Smooth muscle cell (in vitro differentiated cells): ENCODE measurements at regions not wholly inside any gene's neighbourhood (a gene's known extent, or its start where the extent isn't known, plus 50 kb on each side); places are given as distances from the start of the nearest gene placed in this dataset.
"Not testable (repeated sequence)": the region's sequence is repeated elsewhere in the genome, so short reads cannot be mapped to it uniquely, and the experiment has no call there.

Experiments
- DNase-seq: peaks from one replicate; lab custom pipeline; 2025; ENCODE audit not compliant: unreplicated experiment; lab: John Stamatoyannopoulos, UW
- H2AFZ ChIP-seq: fragments of 200-600 bp; sonication (generic); 2 replicates; pipeline ENCODE4 v1.6.0; 2016; ENCODE audit warnings: antibody characterized with exemption, low read depth, mild to moderate bottlenecking
- H3F3A ChIP-seq: fragments of 200-600 bp; sonication (generic); 2 replicates; pipeline ENCODE4 v1.6.0; 2017; ENCODE audit warnings: antibody characterized with exemption, low read depth
- H3K27ac ChIP-seq: fragments of 200-600 bp; sonication (generic); 2 replicates; pipeline ENCODE4 v1.5.1; 2016; ENCODE audit warnings: low read depth, mild to moderate bottlenecking
- H3K27me3 ChIP-seq: fragments of 200-600 bp; sonication (generic); 2 replicates; pipeline ENCODE4 v1.6.1; 2016; ENCODE audit warnings: low read depth, mild to moderate bottlenecking
- H3K36me3 ChIP-seq: fragments of 200-600 bp; sonication (generic); 2 replicates; pipeline ENCODE4 v1.5.1; 2016; ENCODE audit warnings: low read depth
- H3K4me1 ChIP-seq: fragments of 200-600 bp; sonication (generic); 2 replicates; pipeline ENCODE4 v1.5.1; 2016; ENCODE audit warnings: low read depth
- H3K4me2 ChIP-seq: fragments of 200-600 bp; sonication (generic); 2 replicates; pipeline ENCODE4 v1.6.0; 2016; ENCODE audit warnings: mild to moderate bottlenecking
- H3K4me3 ChIP-seq: fragments of 200-600 bp; sonication (generic); 2 replicates; pipeline ENCODE4 v1.5.1; 2016; ENCODE audit warnings: mild to moderate bottlenecking
- H3K79me2 ChIP-seq: fragments of 200-600 bp; sonication (generic); 2 replicates; pipeline ENCODE4 v1.6.0; 2016; ENCODE audit warnings: low read depth, mild to moderate bottlenecking
- H3K9ac ChIP-seq: fragments of 200-600 bp; sonication (generic); 2 replicates; pipeline ENCODE4 v1.6.0; 2016; ENCODE audit warnings: low read depth
- H3K9me3 ChIP-seq: fragments of 200-600 bp; sonication (generic); replicated peaks from 2 replicates; pipeline ENCODE4 v1.5.1; 2016; ENCODE audit warnings: low read depth
- H4K20me1 ChIP-seq: fragments of 200-600 bp; sonication (generic); 2 replicates; pipeline ENCODE4 v1.6.0; 2016; ENCODE audit warnings: low read depth
- CTCF ChIP-seq: fragments of 200-600 bp; sonication (generic); IDR thresholded peaks from 2 replicates; pipeline ENCODE4 v1.5.1; 2017; ENCODE audit warnings: borderline replicate concordance, mild to moderate bottlenecking, antibody characterized with exemption; ENCODE audit not compliant: insufficient read depth, poor library complexity, severe bottlenecking
- WGBS: methylation state at CpG from one replicate; pipeline ENCODE4 v1.1.7; 2016; ENCODE audit warnings: low lambda C conversion rate; 5-methylcytosine and 5-hydroxymethylcytosine counted together

- DNase-seq: no peak
- Histone ChIP-seq H3K79me2 (no peaks in the 10 kb centered on the region), H4K20me1 (no peaks in the 10 kb centered on the region), H2AFZ (no peak overlapping the region), H3K36me3 (no peaks in the 10 kb centered on the region), H3K9me3 (no peaks in the 10 kb centered on the region), H3F3A (no peaks in the 10 kb centered on the region), H3K27me3 (no peaks in the 10 kb centered on the region), H3K4me2 (no peak overlapping the region), H3K4me3 (no peak overlapping the region), H3K27ac (no peak overlapping the region), H3K4me1 (no peaks in the 10 kb centered on the region), H3K9ac (no peak overlapping the region)
- 87% methylated on average over 3 of the region's 3 CpGs for WGBS
- TF ChIP-seq CTCF: no peak
Observed at GRCh38 chr16:5302372-5303114, 204.9 kb upstream of the EEF2KMT start.

DNA sequence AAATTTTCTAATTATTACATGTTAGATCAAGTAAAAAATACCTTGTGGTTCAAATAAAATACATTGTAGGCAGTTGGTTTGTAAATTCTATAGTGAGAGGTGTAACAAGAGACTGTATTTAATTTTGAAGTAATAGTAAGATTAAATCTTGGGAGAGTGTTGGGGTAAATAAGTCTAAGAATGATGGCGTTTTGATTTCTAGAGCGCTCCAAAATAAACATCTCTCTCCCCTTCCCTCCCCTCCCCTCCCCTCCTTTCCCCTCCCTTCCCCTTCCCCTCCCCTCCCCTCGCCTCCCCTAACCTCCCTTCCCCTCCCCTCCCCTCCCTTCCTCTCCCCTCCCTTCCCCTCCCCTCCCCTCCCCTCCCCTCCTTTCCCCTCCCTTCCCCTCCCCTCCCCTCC lies 200.6 kb upstream of the EEF2KMT start:
- Histone ChIP-seq H3K9me3 (no peaks in the 10 kb centered on the region), H3K36me3 (no peaks in the 10 kb centered on the region), H3K4me2 (no peak overlapping the region), H3K27ac (no peak overlapping the region), H2AFZ (no peak overlapping the region), H3F3A (no peaks in the 10 kb centered on the region), H3K4me1 (no peaks in the 10 kb centered on the region), H3K79me2 (no peaks in the 10 kb centered on the region), H3K4me3 (no peak overlapping the region), H3K9ac (no peak overlapping the region), H3K27me3 (no peaks in the 10 kb centered on the region), H4K20me1 (no peaks in the 10 kb centered on the region)
- DNase-seq: no peak
- TF ChIP-seq CTCF: no peak
- 95% methylated on average over 2 of the region's 3 CpGs for WGBS

- Histone ChIP-seq H3K27ac (no peak overlapping the region), H3K9me3 (no peaks in the 10 kb centered on the region), H3K4me1 (no peaks in the 10 kb centered on the region), H3K36me3 (no peaks in the 10 kb centered on the region), H4K20me1 (no peaks in the 10 kb centered on the region), H3F3A (no peaks in the 10 kb centered on the region), H3K79me2 (no peaks in the 10 kb centered on the region), H3K4me2 (no peak overlapping the region), H3K9ac (no peak overlapping the region), H3K4me3 (no peak overlapping the region), H3K27me3 (no peaks in the 10 kb centered on the region), H2AFZ (no peak overlapping the region)
- WGBS: 67% methylated on average over 3 of the region's 3 CpGs
- TF ChIP-seq CTCF: no peak
- DNase-seq: no peak
Observed at GRCh38 chr16:5296176-5296575, 198.6 kb upstream of the EEF2KMT start.

GRCh38 chr16:5295304-5295703 lies 197.7 kb upstream of the EEF2KMT start:
- not testable (repeated sequence) for H4K20me1 ChIP-seq, H3K27me3 ChIP-seq, H3F3A ChIP-seq, H3K4me1 ChIP-seq, H2AFZ ChIP-seq, H3K4me3 ChIP-seq, H3K9me3 ChIP-seq, H3K4me2 ChIP-seq, H3K79me2 ChIP-seq, H3K36me3 ChIP-seq, DNase-seq, H3K9ac ChIP-seq, H3K27ac ChIP-seq
- WGBS: 67% methylated on average over 8 of the region's 8 CpGs

DNA sequence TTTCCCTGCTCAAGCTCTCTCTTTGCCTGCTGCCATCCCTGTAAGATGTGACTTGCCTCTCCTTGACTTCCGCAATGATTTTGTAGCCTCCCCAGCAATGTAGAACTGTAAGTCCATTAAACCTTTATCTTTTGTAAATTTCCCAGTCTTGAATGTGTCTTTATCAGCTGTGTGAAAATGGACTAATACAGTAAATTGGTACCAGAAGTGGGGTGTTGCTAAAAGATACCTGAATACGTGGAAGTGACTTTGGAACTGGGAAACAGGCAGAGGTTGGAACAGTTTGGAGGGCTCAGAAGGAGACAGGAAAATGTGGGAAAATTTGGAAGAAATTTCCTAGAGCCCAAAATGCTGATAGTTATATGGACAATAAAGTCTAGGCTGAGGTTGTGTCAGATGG lies 184.6 kb upstream of the EEF2KMT start:
- DNase-seq, H3K27me3 ChIP-seq, H3K4me2 ChIP-seq, H3K9me3 ChIP-seq, H3K4me3 ChIP-seq, H4K20me1 ChIP-seq, H2AFZ ChIP-seq, H3K9ac ChIP-seq, H3K4me1 ChIP-seq, H3K79me2 ChIP-seq, H3F3A ChIP-seq, H3K36me3 ChIP-seq, H3K27ac ChIP-seq: not testable (repeated sequence)
- WGBS: 96% methylated on average over 2 of the region's 2 CpGs
